Natural killer cell (primary cell): ENCODE measurements at regions not wholly inside any gene's neighbourhood (a gene's known extent, or its start where the extent isn't known, plus 50 kb on each side); places are given as distances from the start of the nearest gene placed in this dataset.

Experiments
- ATAC-seq, 3 donors: fragments of 150-1000 bp in 2 of 3; fragments of 200-7000 bp in 1 of 3; cut with Tn5 transposase; 1 replicate in 1 of 3; 2 replicates in 2 of 3; pipeline ENCODE4 v1.10.0; 2021; ENCODE audit warnings: mild to moderate bottlenecking in 2 of 3, moderate library complexity in 2 of 3
- DNase-seq, 2 donors: peaks; one replicate each; pipeline versions ENCODE4 v3.0.0 to v3.0.0-alpha.2; 2013 to 2021; ENCODE audit warnings: mixed read lengths in 1 of 2
- H3K27ac ChIP-seq: one replicate; pipeline ENCODE4 v1.5.1; 2013; ENCODE audit warnings: mild to moderate bottlenecking, low read length
- H3K27me3 ChIP-seq: one replicate; pipeline ENCODE4 v1.6.1; 2013; ENCODE audit warnings: low read length; ENCODE audit not compliant: control insufficient read depth, insufficient read depth
- H3K36me3 ChIP-seq: one replicate; pipeline ENCODE4 v1.6.1; 2013; ENCODE audit warnings: low read length; ENCODE audit not compliant: control insufficient read depth, insufficient read depth
- H3K4me1 ChIP-seq: one replicate; pipeline ENCODE4 v1.6.1; 2013; ENCODE audit warnings: low read length; ENCODE audit not compliant: control insufficient read depth, insufficient read depth
- H3K4me3 ChIP-seq: one replicate; pipeline ENCODE4 v1.5.1; 2013; ENCODE audit warnings: low read length
- H3K9me3 ChIP-seq: one replicate; pipeline ENCODE4 v1.6.1; 2013; ENCODE audit warnings: low read length; ENCODE audit not compliant: control insufficient read depth, insufficient read depth
- H3K27ac Mint-ChIP-seq, 2 donors: one replicate each; pipeline ENCODE4 v1.8.0; 2022; ENCODE audit warnings: mild to moderate bottlenecking in 2 of 2, mixed read lengths in 2 of 2, moderate library complexity in 1 of 2
- H3K27me3 Mint-ChIP-seq, 2 donors: one replicate each; pipeline ENCODE4 v1.8.0; 2022; ENCODE audit warnings: low read depth in 2 of 2, mixed read lengths in 2 of 2
- H3K36me3 Mint-ChIP-seq: one replicate; pipeline ENCODE4 v1.8.0; 2022; ENCODE audit warnings: mixed read lengths
- H3K4me1 Mint-ChIP-seq, 2 donors: one replicate each; pipeline ENCODE4 v1.8.0; 2022; ENCODE audit warnings: mixed read lengths in 2 of 2
- H3K4me3 Mint-ChIP-seq: one replicate; pipeline ENCODE4 v1.8.0; 2022; ENCODE audit warnings: mild to moderate bottlenecking, moderate library complexity, mixed read lengths
- H3K9me3 Mint-ChIP-seq, 2 donors: one replicate each; pipeline ENCODE4 v1.8.0; 2022; ENCODE audit warnings: mixed read lengths in 2 of 2
- WGBS: methylation state at CpG from one replicate; pipeline ENCODE4 v1.1.7; 2013; ENCODE audit warnings: missing lambda C conversion rate; ENCODE audit not compliant: insufficient coverage; 5-methylcytosine and 5-hydroxymethylcytosine counted together
- intact Hi-C: fragments of 100-400 bp; cut with micrococcal nuclease; formaldehyde crosslinking; loops from one replicate; pipeline ENCODE4 v1.14.2; 2022
- TF ChIP-seq, protein P1 (sequence below): fragments of 200-600 bp; IDR thresholded peaks from one replicate; pipeline ENCODE4 v1.8.0; 2022; ENCODE audit warnings: antibody characterized with exemption

GRCh38 chr20:11431621-11432020, 486.1 kb upstream of the BTBD3 start:
- intact Hi-C loops, result no loop called here
- H3K4me1 Mint-ChIP-seq, result no peaks in the 10 kb centered on the region
- WGBS, result no CpG with 5 or more reads among the region's 1 CpG

GRCh38 chr20:11432407-11432806, 485.3 kb upstream of the BTBD3 start:
- H3K4me1 ChIP-seq, result no peaks in the 10 kb centered on the region
- DNase-seq, result no peak
- Mint-ChIP-seq H3K27me3 (no peaks in the 10 kb centered on the region), H3K4me3 (no peak overlapping the region), H3K27ac (no peak overlapping the region), H3K4me1 (no peaks in the 10 kb centered on the region), H3K9me3 (peaks cover 12 to 15% of the 10 kb centered on the region in 2 donors), H3K36me3 (peaks cover 7% of the 10 kb centered on the region)
- no peaks in the 10 kb centered on the region for H3K9me3 ChIP-seq
- 74% methylated on average over 3 of the region's 3 CpGs for WGBS
- TF ChIP-seq, protein P1, sequence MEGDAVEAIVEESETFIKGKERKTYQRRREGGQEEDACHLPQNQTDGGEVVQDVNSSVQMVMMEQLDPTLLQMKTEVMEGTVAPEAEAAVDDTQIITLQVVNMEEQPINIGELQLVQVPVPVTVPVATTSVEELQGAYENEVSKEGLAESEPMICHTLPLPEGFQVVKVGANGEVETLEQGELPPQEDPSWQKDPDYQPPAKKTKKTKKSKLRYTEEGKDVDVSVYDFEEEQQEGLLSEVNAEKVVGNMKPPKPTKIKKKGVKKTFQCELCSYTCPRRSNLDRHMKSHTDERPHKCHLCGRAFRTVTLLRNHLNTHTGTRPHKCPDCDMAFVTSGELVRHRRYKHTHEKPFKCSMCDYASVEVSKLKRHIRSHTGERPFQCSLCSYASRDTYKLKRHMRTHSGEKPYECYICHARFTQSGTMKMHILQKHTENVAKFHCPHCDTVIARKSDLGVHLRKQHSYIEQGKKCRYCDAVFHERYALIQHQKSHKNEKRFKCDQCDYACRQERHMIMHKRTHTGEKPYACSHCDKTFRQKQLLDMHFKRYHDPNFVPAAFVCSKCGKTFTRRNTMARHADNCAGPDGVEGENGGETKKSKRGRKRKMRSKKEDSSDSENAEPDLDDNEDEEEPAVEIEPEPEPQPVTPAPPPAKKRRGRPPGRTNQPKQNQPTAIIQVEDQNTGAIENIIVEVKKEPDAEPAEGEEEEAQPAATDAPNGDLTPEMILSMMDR, result no peak
- H3K27me3 ChIP-seq, result no peaks in the 10 kb centered on the region
- no peaks in the 10 kb centered on the region for H3K36me3 ChIP-seq
- no peak for ATAC-seq
- no peak overlapping the region for H3K27ac ChIP-seq
- no peak overlapping the region for H3K4me3 ChIP-seq
- intact Hi-C loops, result no loop called here

More at GRCh38 chr20:11431621-11432020, 486.1 kb upstream of the BTBD3 start:
- no peak overlapping the region for H3K27ac ChIP-seq
- H3K36me3 ChIP-seq, result no peaks in the 10 kb centered on the region
- no peaks in the 10 kb centered on the region for H3K9me3 ChIP-seq
- Mint-ChIP-seq H3K4me3 (no peak overlapping the region), H3K9me3 (peaks cover 12 to 16% of the 10 kb centered on the region in 2 donors), H3K27ac (no peak overlapping the region), H3K27me3 (no peaks in the 10 kb centered on the region), H3K36me3 (peaks cover 5% of the 10 kb centered on the region)
- H3K4me3 ChIP-seq, result no peak overlapping the region
- H3K4me1 ChIP-seq, result no peaks in the 10 kb centered on the region
- no peaks in the 10 kb centered on the region for H3K27me3 ChIP-seq
- no peak for DNase-seq
- TF ChIP-seq, protein P1, result no peak
- no peak for ATAC-seq

DNA sequence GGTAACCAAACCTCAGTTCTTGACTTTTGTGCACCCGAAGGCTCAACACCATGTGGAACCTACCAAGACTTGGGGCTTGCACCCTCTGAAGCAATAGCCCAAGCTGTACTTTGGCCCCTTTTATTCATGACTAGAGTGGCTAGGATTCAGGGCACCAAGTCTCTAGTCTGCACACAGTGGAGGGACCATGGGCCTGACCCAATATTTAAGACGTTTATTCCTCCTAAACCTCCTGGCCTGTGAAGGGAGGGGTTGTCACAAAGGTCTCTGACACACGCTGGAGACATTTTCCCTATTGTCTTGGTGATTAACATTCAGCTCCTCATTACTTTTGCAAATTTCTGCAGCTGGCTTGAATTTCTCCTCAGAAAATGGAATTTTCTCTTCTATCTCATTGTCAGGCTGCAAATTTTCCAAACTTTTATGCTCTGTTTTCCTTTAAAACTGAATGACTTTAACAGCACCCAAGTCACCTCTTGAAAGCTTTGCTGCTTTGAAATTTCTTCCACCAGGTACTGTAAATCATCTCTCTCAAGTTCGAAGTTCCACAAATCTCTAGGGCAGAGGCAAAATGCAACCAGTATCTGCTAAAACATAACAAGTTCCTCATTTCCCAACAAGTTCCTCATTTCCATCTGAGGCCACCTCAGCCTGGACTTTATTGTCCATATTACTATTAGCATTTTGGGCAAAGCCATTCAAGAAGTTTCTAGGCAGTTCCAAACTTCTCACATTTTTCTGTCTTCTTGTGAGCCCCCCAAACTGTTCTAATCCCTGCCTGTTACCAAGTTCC, 481.4 kb upstream of the BTBD3 start:
- Mint-ChIP-seq H3K27me3 (no peaks in the 10 kb centered on the region), H3K9me3 (peaks cover 8 to 15% of the 10 kb centered on the region in 2 donors), H3K27ac (no peak overlapping the region), H3K36me3 (peaks cover 7% of the 10 kb centered on the region), H3K4me1 (no peaks in the 10 kb centered on the region), H3K4me3 (no peak overlapping the region)
- Histone ChIP-seq H3K27me3 (no peaks in the 10 kb centered on the region), H3K9me3 (peaks cover 5% of the 10 kb centered on the region), H3K4me3 (no peak overlapping the region), H3K4me1 (no peaks in the 10 kb centered on the region), H3K27ac (no peak overlapping the region), H3K36me3 (no peaks in the 10 kb centered on the region)
- intact Hi-C loops, result no loop called here
- TF ChIP-seq, protein P1, result no peak
- DNase-seq, result no peak
- no peak for ATAC-seq
- 68% methylated on average over 4 of the region's 4 CpGs for WGBS

GRCh38 chr20:11437090-11437489, 480.6 kb upstream of the BTBD3 start:
- intact Hi-C loops, result no loop called here
- H3K27ac Mint-ChIP-seq, result no peak overlapping the region
- H3K27ac ChIP-seq, result no peak overlapping the region

More at GRCh38 chr20:11437090-11437489, 480.6 kb upstream of the BTBD3 start:
- Histone ChIP-seq H3K27me3 (no peaks in the 10 kb centered on the region), H3K9me3 (peaks cover 5% of the 10 kb centered on the region), H3K4me3 (no peak overlapping the region), H3K4me1 (no peaks in the 10 kb centered on the region), H3K36me3 (no peaks in the 10 kb centered on the region)
- Mint-ChIP-seq H3K4me1 (no peaks in the 10 kb centered on the region), H3K9me3 (peaks cover 8 to 13% of the 10 kb centered on the region in 2 donors), H3K4me3 (no peak overlapping the region), H3K36me3 (peaks cover 7% of the 10 kb centered on the region), H3K27me3 (no peaks in the 10 kb centered on the region)
- DNase-seq, result no peak
- 72% methylated on average over 3 of the region's 3 CpGs for WGBS
- ATAC-seq, result no peak
- TF ChIP-seq, protein P1, result no peak
